HG03103 (cell line): ENCODE measurements at regions not wholly inside any gene's neighbourhood (a gene's known extent, or its start where the extent isn't known, plus 50 kb on each side); places are given as distances from the start of the nearest gene placed in this dataset.
"Not testable (repeated sequence)": the region's sequence is repeated elsewhere in the genome, so short reads cannot be mapped to it uniquely, and the experiment has no call there.

Source experiments
- ATAC-seq: cut with Tn5 transposase; IDR thresholded peaks from one replicate; pipeline ENCODE4 v1.9.1; 2021; ENCODE audit warnings: low read depth; ENCODE audit not compliant: unreplicated experiment

- not testable (repeated sequence) for ATAC-seq
Observed at GRCh38 chr13:89088107-89088506, 1416.9 kb downstream of the SLITRK5 start.

- ATAC-seq, result no peak
Observed at GRCh38 chr13:89097994-89098393, 1426.8 kb downstream of the SLITRK5 start.

GRCh38 chr13:89113744-89114143 lies 1442.6 kb downstream of the SLITRK5 start:
- no peak for ATAC-seq

- no peak for ATAC-seq
Observed at GRCh38 chr13:89115307-89115706, 1444.1 kb downstream of the SLITRK5 start.

- no peak for ATAC-seq
Observed at GRCh38 chr13:89136678-89137077, 1465.5 kb downstream of the SLITRK5 start.

GRCh38 chr13:89150362-89150761 lies 1479.2 kb downstream of the SLITRK5 start:
- no peak for ATAC-seq

- ATAC-seq, result no peak
Observed at GRCh38 chr13:89153941-89154340, 1482.8 kb downstream of the SLITRK5 start.

GRCh38 chr13:89163096-89163495 lies 1491.9 kb downstream of the SLITRK5 start:
- ATAC-seq, result no peak

- ATAC-seq, result no peak
Observed at GRCh38 chr13:89165685-89166084, 1494.5 kb downstream of the SLITRK5 start.

- no peak for ATAC-seq
Observed at GRCh38 chr13:89169951-89170350, 1498.8 kb downstream of the SLITRK5 start.

GRCh38 chr13:89181041-89181440 lies 1509.9 kb downstream of the SLITRK5 start:
- no peak for ATAC-seq

GRCh38 chr13:89199138-89199537 lies 1528.0 kb downstream of the SLITRK5 start:
- ATAC-seq, result no peak

- ATAC-seq, result no peak
Observed at GRCh38 chr13:89204435-89204834, 1533.3 kb downstream of the SLITRK5 start.

- no peak for ATAC-seq
Observed at GRCh38 chr13:89205856-89206520, 1534.8 kb downstream of the SLITRK5 start.

- ATAC-seq, result no peak
Observed at GRCh38 chr13:89212186-89212585, 1541.0 kb downstream of the SLITRK5 start.

GRCh38 chr13:89214185-89214584 lies 1543.0 kb downstream of the SLITRK5 start:
- ATAC-seq, result no peak

- ATAC-seq, result not testable (repeated sequence)
Observed at GRCh38 chr13:89215319-89215718, 1544.1 kb downstream of the SLITRK5 start.

- ATAC-seq, result no peak
Observed at GRCh38 chr13:89217813-89218212, 1546.6 kb downstream of the SLITRK5 start.

- ATAC-seq, result no peak
Observed at GRCh38 chr13:89221557-89222158, 1550.5 kb downstream of the SLITRK5 start.

GRCh38 chr13:89227356-89227755 lies 1556.2 kb downstream of the SLITRK5 start:
- ATAC-seq, result no peak

GRCh38 chr13:89238496-89238895 lies 1567.3 kb downstream of the SLITRK5 start:
- ATAC-seq, result no peak

GRCh38 chr13:89239361-89240127 lies 1568.4 kb downstream of the SLITRK5 start:
- no peak for ATAC-seq
